MV-4-11 (cell line): ENCODE measurements at regions not wholly inside any gene's neighbourhood (a gene's known extent, or its start where the extent isn't known, plus 50 kb on each side); places are given as distances from the start of the nearest gene placed in this dataset.

ENCODE experiments used
- DNase-seq: peaks from one replicate; lab custom pipeline; 2025; lab: John Stamatoyannopoulos, UW

DNA sequence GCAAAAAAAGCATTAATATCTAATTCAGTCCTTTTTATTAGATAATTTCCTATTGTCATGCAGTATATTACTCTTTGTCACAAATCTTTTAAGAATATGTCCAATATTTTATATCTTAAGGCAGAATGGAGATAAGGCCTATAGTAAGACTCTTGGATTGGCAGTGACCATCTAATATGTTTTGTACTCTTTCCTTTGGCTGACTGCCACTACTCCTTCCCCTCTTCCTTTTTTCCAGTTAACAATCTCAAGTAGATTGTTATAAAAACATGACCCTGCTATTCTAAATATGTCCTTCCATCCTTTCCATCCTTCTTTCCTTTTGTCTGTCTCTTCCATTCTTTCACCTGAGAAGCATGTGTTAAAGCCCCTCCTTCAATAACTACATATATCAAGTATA, 92.8 kb upstream of the TMEM168 start:
- DNase-seq: no peak

DNA sequence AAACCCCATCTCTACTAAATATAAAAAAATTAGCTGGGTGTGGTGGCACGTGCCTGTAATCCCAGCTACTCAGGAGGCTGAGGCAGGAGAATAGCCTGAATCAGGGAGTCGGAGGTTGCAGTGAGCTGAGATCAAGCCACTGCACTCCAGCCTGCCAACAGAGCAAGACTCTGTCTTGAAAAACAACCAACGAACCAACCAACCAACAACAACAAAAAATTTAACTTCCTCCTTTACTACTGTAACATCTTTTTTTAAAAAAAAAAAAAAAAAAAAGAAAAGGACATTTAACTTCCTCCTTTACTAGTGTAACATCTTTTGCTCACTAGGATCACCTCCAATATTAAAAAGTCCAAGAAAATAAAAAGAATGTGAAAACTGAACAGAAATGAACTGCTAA, 92.3 kb upstream of the TMEM168 start:
- DNase-seq: peak; percentile 72

GRCh38 chr7:112882022-112882421, 91.8 kb upstream of the TMEM168 start:
- no peak for DNase-seq

- DNase-seq: no peak
These were observed 90.7 kb upstream of the TMEM168 start for GRCh38 chr7:112880818-112881418.

DNA sequence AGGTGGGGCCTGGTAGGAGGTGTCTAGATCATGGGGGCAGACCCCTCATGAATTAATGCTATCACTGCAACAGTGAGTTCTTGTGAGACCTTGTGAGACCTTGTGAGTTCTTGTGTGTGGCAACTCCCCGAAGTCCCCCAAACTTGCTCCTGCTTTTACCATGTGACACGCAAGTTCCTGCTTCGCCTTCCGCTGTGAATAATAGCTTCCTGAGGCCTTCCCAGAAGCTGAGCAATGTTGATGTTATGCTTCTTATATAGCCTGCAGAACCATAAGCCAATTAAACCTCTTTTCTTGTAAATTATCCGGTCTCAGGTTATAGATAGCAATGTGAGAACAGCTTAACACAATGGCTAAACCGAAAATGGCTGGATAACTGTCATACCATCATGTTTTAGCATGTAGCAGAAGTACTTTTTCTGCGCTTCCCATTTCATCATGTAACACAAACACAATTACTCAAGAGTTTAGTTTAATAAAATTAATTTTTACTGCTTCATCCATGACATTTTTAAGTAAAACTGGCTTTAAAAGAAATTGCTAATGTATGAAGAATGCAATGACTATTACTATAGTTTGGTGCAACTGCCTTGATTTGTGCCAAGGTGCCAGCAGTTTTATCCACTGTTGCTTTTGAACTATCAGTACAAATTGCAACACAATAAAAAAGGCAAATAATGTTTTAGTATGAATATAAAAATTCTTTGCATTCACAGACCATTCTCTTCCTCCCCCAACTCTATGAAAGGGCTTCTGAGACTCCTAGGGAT, 87.7 kb upstream of the TMEM168 start:
- DNase-seq: no peak

DNA sequence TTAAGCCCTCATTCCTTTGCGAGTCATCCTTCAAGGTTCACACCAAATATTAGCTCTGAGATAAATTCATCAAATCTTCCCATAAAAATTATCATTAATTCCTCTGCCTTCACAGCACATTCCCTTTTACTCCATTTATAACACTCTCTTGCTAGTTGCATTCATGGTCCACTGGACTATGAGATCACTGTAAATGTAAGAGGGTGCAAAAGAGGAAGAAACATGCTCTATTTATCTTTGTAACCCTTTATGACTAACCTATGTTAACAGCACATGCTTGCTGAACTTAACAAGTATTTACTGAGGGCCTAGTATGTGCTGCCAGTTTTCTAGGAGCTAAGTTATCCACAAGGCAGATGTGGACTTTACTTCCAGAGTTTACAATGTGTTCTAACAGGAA, 86.7 kb upstream of the TMEM168 start:
- DNase-seq: peak; percentile 38

DNA sequence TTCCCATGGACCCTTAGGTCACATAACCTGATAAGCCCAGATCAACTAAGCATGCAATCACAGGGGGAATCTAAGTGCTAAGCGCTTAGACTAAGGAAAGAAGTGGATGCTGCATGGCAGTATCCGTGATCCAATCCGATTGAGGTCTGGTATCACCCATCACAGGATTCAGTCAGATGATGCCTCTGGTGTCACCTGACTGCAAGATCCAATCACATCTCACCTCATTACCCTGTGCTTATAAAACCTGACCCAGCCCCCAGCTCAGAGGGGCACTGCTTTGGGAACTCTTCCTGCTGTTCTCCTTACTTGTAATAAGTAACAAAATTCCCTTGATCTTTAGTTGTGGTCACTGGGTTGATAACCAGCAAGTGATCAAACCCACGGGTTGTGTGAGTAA, 84.7 kb upstream of the TMEM168 start:
- no peak for DNase-seq

DNA sequence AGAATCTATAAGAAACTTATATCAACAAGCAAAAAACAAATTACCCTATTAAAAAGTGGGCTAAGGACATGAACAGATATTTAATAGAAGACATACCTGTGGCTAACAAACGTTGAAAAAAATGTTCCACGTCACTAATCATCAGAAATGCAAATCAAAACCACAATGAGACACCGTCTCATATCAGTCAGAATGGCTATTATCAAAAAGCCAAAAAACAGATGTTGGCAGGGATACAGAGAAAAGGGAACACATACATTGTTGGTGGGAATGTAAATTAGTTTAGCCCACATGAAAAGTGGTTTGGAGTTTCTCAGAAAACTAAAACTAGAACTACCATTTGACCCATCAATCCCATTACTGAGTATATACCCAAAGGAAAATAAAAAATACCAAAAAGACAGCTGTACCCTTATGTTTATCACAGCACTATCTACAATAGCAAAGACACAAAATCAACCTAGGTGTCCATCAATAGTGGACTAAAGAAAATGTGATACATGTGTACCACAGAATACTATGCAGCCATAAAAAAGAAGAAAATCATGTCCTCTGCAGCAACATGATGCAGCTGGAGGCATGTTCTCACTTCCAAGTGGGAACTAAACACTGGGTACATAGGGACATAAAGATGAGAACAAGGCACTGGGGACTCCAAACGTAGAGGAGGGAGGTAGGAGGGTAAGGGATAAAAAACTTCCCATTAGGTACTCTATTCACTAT, 83.8 kb upstream of the TMEM168 start:
- DNase-seq: no peak

- DNase-seq: peak; percentile 31
These were observed 79.0 kb upstream of the TMEM168 start for GRCh38 chr7:112869111-112869774.

DNA sequence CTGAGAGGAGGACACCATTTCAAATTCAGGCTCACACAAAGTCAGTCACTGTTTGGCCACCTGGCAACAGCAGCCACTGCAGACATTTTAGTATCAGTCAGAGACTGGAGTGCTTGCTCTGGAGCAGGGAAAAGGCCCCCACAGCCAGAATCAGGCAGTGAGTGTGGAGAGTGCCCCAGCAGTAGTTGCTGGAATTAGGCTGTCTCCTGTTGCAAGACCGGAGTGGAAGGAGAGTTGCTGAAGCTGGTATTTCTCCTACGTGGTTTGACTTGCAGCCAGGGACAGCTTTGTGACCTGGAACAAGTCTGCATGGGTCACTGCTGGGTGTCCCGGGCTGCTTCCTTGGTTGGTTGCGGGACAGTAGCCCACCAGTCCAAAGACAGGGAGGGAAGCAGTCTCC, 78.4 kb upstream of the TMEM168 start:
- DNase-seq: no peak

DNA sequence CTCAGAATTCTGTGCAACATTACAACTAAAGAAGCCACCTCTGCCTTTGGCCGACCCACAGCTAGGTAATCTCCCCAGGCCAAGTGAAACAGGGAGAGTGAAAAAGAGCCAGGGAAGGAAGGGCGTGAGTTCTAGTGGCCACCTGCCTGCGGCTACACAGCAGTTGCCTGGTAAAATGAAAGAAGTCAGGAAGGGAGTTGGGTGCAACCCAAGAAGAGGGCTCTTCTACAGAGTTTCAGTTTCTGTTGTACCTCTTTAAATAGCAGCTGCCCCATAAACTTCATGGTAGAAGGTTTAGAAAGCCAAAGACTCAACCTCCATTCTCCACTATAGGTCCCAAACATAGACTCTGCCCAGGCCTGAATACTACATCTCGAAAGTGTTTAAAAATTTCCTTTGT, 76.2 kb upstream of the TMEM168 start:
- DNase-seq: no peak

GRCh38 chr7:112864380-112864779, 74.2 kb upstream of the TMEM168 start:
- no peak for DNase-seq

DNA sequence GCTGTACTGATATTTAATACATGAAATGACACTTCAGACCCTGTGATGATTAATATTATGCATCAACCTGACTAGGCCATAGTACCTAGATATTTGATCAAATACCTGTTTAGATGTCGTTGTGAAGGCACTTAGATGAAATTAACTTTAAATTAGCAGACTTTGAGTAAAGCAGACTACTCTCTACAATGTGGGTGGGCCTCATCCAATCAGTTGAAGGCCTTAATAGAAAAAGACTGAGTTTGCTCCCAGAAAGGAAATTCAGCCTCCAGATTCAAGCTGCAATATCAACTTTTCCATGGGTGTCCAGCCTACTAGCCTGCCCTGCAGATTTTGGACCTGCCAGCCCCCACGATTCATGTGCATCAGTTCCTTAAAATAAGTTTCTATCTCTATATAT, 68.6 kb upstream of the TMEM168 start:
- peak; percentile 6 for DNase-seq

DNA sequence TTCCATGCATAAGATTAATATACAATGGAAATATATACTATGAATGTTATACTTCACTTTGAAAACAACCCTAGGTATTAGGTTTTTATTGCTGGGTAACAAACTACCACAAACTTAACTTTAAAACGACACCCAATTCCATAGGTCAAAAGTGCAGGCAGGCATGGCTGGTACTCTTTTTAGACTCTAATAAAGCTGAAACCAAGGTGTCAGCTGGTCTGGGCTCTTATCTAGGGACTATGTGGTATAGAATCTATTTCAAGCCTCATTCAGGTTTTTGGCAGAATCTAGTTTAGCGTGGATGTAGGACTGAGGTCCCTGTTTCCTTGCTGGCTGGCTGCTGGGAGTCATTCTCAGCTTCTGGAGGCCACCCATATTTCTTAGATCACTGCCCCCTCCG, 65.0 kb upstream of the TMEM168 start:
- DNase-seq: no peak

DNA sequence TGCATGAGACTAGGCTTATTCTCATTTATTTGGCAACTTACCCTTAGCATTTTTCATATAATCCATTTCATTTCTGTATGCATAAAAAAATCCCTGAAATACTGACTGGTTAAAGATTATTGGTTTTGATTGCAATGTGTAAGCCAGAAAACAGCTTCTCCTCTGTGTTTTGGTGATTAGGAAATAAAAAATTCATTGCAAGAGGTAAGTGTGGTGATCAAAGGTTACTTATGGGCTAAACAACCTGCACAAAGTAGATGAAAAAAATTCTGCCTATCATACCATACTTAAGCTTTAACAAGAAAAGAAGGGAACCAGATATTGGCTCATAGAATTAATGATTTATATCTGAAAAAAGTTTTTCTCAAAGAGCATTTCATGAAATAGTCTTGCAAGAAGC, 64.0 kb upstream of the TMEM168 start:
- no peak for DNase-seq

GRCh38 chr7:112853422-112853821, 63.2 kb upstream of the TMEM168 start:
- DNase-seq: no peak

DNA sequence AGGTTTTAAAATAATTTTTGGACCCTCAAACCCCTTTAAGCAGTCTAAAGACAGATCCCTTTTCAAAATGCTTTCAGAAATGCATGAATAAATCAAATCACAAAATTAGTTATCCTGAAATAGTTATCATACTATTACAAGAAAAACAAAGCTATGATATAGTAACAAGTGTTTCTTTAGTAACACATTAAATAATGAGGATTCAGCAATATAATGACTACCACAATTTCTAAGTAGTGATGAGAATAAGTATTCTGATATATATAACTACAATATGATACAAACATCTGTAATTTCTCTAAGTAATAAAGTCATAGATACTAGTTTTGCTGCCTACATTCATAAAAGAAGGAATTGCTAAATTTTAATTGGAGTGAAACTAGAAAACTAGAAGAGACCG, 53.0 kb upstream of the TMEM168 start:
- no peak for DNase-seq
